Ascending aorta (tissue), 2 donors: ENCODE measurements at regions not wholly inside any gene's neighbourhood (a gene's known extent, or its start where the extent isn't known, plus 50 kb on each side); places are given as distances from the start of the nearest gene placed in this dataset.
"Not testable (repeated sequence)": the region's sequence is repeated elsewhere in the genome, so short reads cannot be mapped to it uniquely, and the experiment has no call there.

ENCODE experiments used
- DNase-seq, 2 donors: peaks; one replicate each; pipeline ENCODE4 v3.0.0-alpha.2; 2019; ENCODE audit warnings: low spot score in 2 of 2
- H3K27ac ChIP-seq, 2 donors: fragments of 200-600 bp; sonication (generic); one replicate each; pipeline ENCODE4 v1.5.1; 2016 to 2017; ENCODE audit warnings: mild to moderate bottlenecking in 1 of 2
- H3K27me3 ChIP-seq: fragments of 200-600 bp; sonication (generic); one replicate; pipeline ENCODE4 v1.5.1; 2017
- H3K36me3 ChIP-seq, 2 donors: fragments of 200-600 bp; sonication (generic); one replicate each; pipeline ENCODE4 v1.5.1; 2016
- H3K4me1 ChIP-seq, 2 donors: fragments of 200-600 bp; sonication (generic); one replicate each; pipeline ENCODE4 v1.5.1; 2016 to 2017; ENCODE audit warnings: mild to moderate bottlenecking in 1 of 2
- H3K4me3 ChIP-seq, 2 donors: fragments of 200-600 bp; sonication (generic); one replicate each; pipeline ENCODE4 v1.5.1; 2016 to 2017; ENCODE audit warnings: mild to moderate bottlenecking in 1 of 2
- H3K9me3 ChIP-seq, 2 donors: fragments of 200-600 bp; sonication (generic); one replicate each; pipeline ENCODE4 v1.5.1; 2016
- intact Hi-C: fragments of 100-400 bp; cut with DNase I; formaldehyde crosslinking; loops from one replicate; pipeline ENCODE4 v1.15.1; 2023
- TF ChIP-seq, protein P1 (sequence below), 3 experiments: fragments of 200-600 bp in 2 of 3; fragments of 450-650 bp in 1 of 3; sonication (generic) in 2 of 3; IDR thresholded peaks; one replicate each; pipeline ENCODE4 v1.5.1; 2016 to 2019; ENCODE audit warnings: antibody characterized with exemption in 3 of 3, mild to moderate bottlenecking in 1 of 3, moderate library complexity in 1 of 3

- no peaks in the 10 kb centered on the region for H3K4me1 ChIP-seq
- DNase-seq: no peak
- H3K36me3 ChIP-seq: no peaks in the 10 kb centered on the region
- H3K9me3 ChIP-seq: no peaks in the 10 kb centered on the region
- TF ChIP-seq, protein P1, sequence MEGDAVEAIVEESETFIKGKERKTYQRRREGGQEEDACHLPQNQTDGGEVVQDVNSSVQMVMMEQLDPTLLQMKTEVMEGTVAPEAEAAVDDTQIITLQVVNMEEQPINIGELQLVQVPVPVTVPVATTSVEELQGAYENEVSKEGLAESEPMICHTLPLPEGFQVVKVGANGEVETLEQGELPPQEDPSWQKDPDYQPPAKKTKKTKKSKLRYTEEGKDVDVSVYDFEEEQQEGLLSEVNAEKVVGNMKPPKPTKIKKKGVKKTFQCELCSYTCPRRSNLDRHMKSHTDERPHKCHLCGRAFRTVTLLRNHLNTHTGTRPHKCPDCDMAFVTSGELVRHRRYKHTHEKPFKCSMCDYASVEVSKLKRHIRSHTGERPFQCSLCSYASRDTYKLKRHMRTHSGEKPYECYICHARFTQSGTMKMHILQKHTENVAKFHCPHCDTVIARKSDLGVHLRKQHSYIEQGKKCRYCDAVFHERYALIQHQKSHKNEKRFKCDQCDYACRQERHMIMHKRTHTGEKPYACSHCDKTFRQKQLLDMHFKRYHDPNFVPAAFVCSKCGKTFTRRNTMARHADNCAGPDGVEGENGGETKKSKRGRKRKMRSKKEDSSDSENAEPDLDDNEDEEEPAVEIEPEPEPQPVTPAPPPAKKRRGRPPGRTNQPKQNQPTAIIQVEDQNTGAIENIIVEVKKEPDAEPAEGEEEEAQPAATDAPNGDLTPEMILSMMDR (IDR thresholded peaks at IDR 0.05): no peak
- no peak overlapping the region for H3K27ac ChIP-seq
- no peaks in the 10 kb centered on the region for H3K27me3 ChIP-seq
- intact Hi-C loops: no loop called here
- no peak overlapping the region for H3K4me3 ChIP-seq
These were observed 179.2 kb upstream of the ZNF521 start for GRCh38 chr18:25531207-25531606.

- H3K9me3 ChIP-seq, H3K4me3 ChIP-seq, H3K27ac ChIP-seq, H3K36me3 ChIP-seq, intact Hi-C loops, H3K4me1 ChIP-seq, DNase-seq, H3K27me3 ChIP-seq: not testable (repeated sequence)
These were observed 173.8 kb upstream of the ZNF521 start for GRCh38 chr18:25525789-25526188.

- intact Hi-C loops: no loop called here
- H3K9me3 ChIP-seq: no peaks in the 10 kb centered on the region
- no peaks in the 10 kb centered on the region for H3K27me3 ChIP-seq
- no peaks in the 10 kb centered on the region for H3K4me1 ChIP-seq
- H3K27ac ChIP-seq: no peak overlapping the region
- TF ChIP-seq, protein P1 (IDR thresholded peaks at IDR 0.05): no peak
- no peak overlapping the region for H3K4me3 ChIP-seq
- no peaks in the 10 kb centered on the region for H3K36me3 ChIP-seq
- no peak for DNase-seq
These were observed 166.7 kb upstream of the ZNF521 start for GRCh38 chr18:25518716-25519053.

GRCh38 chr18:25517881-25518715, 166.1 kb upstream of the ZNF521 start:
- H3K36me3 ChIP-seq: no peaks in the 10 kb centered on the region
- no peak overlapping the region for H3K27ac ChIP-seq
- no peaks in the 10 kb centered on the region for H3K4me1 ChIP-seq
- no peak for DNase-seq
- H3K27me3 ChIP-seq: no peaks in the 10 kb centered on the region
- H3K9me3 ChIP-seq: no peaks in the 10 kb centered on the region
- H3K4me3 ChIP-seq: peak overlapping the region in 1 of 2 donors; percentile 10
- TF ChIP-seq, protein P1 (IDR thresholded peaks at IDR 0.05): no peak
- intact Hi-C loops: no loop called here

GRCh38 chr18:25516747-25517498, 165.0 kb upstream of the ZNF521 start:
- no peaks in the 10 kb centered on the region for H3K36me3 ChIP-seq
- DNase-seq: no peak
- TF ChIP-seq, protein P1 (IDR thresholded peaks at IDR 0.05): no peak
- no peak overlapping the region for H3K4me3 ChIP-seq
- H3K27me3 ChIP-seq: no peaks in the 10 kb centered on the region
- intact Hi-C loops: no loop called here
- H3K9me3 ChIP-seq: no peaks in the 10 kb centered on the region
- H3K4me1 ChIP-seq: no peaks in the 10 kb centered on the region
- H3K27ac ChIP-seq: no peak overlapping the region

- no peaks in the 10 kb centered on the region for H3K36me3 ChIP-seq
- H3K27ac ChIP-seq: no peak overlapping the region
- no peaks in the 10 kb centered on the region for H3K9me3 ChIP-seq
- no peak for DNase-seq
- H3K4me3 ChIP-seq: no peak overlapping the region
- TF ChIP-seq, protein P1 (IDR thresholded peaks at IDR 0.05): no peak
- intact Hi-C loops: no loop called here
- no peaks in the 10 kb centered on the region for H3K4me1 ChIP-seq
- H3K27me3 ChIP-seq: no peaks in the 10 kb centered on the region
These were observed 164.2 kb upstream of the ZNF521 start for GRCh38 chr18:25516121-25516520.
